SH-SY5Y (cell line): ENCODE measurements at regions not wholly inside any gene's neighbourhood (a gene's known extent, or its start where the extent isn't known, plus 50 kb on each side); places are given as distances from the start of the nearest gene placed in this dataset.

Experiments
- GATA2 ChIP-seq: IDR thresholded peaks from 2 replicates; pipeline ENCODE4 v1.6.1; 2011; ENCODE audit warnings: mild to moderate bottlenecking, low read depth, low read length
- GATA3 ChIP-seq: IDR thresholded peaks from 2 replicates; pipeline ENCODE4 v1.6.1; 2011; ENCODE audit warnings: low read depth, mild to moderate bottlenecking, low read length, moderate library complexity

GRCh38 chr6:164347455-164347854, 932.9 kb downstream of the QKI start:
- no peak for TF ChIP-seq GATA3
- TF ChIP-seq GATA2: no peak

- TF ChIP-seq GATA3 (no peak), GATA2 (no peak)
These were observed 932.1 kb downstream of the QKI start for GRCh38 chr6:164346631-164347030.

GRCh38 chr6:164345806-164346496, 931.4 kb downstream of the QKI start:
- TF ChIP-seq GATA2 (no peak), GATA3 (no peak)

- no peak for TF ChIP-seq GATA3
- no peak for TF ChIP-seq GATA2
These were observed 930.8 kb downstream of the QKI start for GRCh38 chr6:164345327-164345726.

GRCh38 chr6:164344801-164345291, 930.3 kb downstream of the QKI start:
- no peak for TF ChIP-seq GATA3
- no peak for TF ChIP-seq GATA2

GRCh38 chr6:164337925-164338397, 923.4 kb downstream of the QKI start:
- TF ChIP-seq GATA3: no peak
- TF ChIP-seq GATA2: no peak

- TF ChIP-seq GATA3: no peak
These were observed 922.8 kb downstream of the QKI start for GRCh38 chr6:164337024-164337924.

- TF ChIP-seq GATA2 (no peak), GATA3 (no peak)
These were observed 921.9 kb downstream of the QKI start for GRCh38 chr6:164336455-164336854.

- TF ChIP-seq GATA3 (no peak), GATA2 (no peak)
These were observed 916.5 kb downstream of the QKI start for GRCh38 chr6:164331026-164331425.

GRCh38 chr6:164325168-164325567, 910.6 kb downstream of the QKI start:
- TF ChIP-seq GATA2 (no peak), GATA3 (no peak)

GRCh38 chr6:164322533-164322932, 908.0 kb downstream of the QKI start:
- TF ChIP-seq GATA3: no peak
- no peak for TF ChIP-seq GATA2

GRCh38 chr6:164321297-164321696, 906.8 kb downstream of the QKI start:
- TF ChIP-seq GATA3: no peak
- no peak for TF ChIP-seq GATA2

- TF ChIP-seq GATA3: no peak
- no peak for TF ChIP-seq GATA2
These were observed 900.9 kb downstream of the QKI start for GRCh38 chr6:164315376-164315775.

GRCh38 chr6:164308339-164308738, 893.8 kb downstream of the QKI start:
- no peak for TF ChIP-seq GATA3

- no peak for TF ChIP-seq GATA3
- no peak for TF ChIP-seq GATA2
These were observed 888.8 kb downstream of the QKI start for GRCh38 chr6:164303102-164303964.
